ENCODE measurements at regions not wholly inside any gene's neighbourhood (a gene's known extent, or its start where the extent isn't known, plus 50 kb on each side); places are given as distances from the start of the nearest gene placed in this dataset.
"Not testable (repeated sequence)": the region's sequence is repeated elsewhere in the genome, so short reads cannot be mapped to it uniquely, and the experiment has no call there.

GRCh38 chr11:109682788-109683187, 260.8 kb downstream of the C11orf87 start:
- TF ChIP-seq POLR2AphosphoS5 (IDR thresholded peaks at IDR 0.05; ENCODE audit: low read depth, low read length); CTCF (IDR thresholded peaks at IDR 0.05); TCF7L2 (IDR thresholded peaks at IDR 0.05; ENCODE audit: low read depth, low read length); REST (IDR thresholded peaks at IDR 0.05; ENCODE audit: insufficient read depth in 1 of 2, low read depth in 2 of 2, low read length in 1 of 2); SIN3A (IDR thresholded peaks at IDR 0.05; ENCODE audit: borderline replicate concordance, insufficient read depth, low read depth, low read length): not testable (repeated sequence)

Data from Panc1 (cell line).